ENCODE measurements at regions not wholly inside any gene's neighbourhood (a gene's known extent, or its start where the extent isn't known, plus 50 kb on each side); places are given as distances from the start of the nearest gene placed in this dataset.
"Not testable (repeated sequence)": the region's sequence is repeated elsewhere in the genome, so short reads cannot be mapped to it uniquely, and the experiment has no call there.

DNA sequence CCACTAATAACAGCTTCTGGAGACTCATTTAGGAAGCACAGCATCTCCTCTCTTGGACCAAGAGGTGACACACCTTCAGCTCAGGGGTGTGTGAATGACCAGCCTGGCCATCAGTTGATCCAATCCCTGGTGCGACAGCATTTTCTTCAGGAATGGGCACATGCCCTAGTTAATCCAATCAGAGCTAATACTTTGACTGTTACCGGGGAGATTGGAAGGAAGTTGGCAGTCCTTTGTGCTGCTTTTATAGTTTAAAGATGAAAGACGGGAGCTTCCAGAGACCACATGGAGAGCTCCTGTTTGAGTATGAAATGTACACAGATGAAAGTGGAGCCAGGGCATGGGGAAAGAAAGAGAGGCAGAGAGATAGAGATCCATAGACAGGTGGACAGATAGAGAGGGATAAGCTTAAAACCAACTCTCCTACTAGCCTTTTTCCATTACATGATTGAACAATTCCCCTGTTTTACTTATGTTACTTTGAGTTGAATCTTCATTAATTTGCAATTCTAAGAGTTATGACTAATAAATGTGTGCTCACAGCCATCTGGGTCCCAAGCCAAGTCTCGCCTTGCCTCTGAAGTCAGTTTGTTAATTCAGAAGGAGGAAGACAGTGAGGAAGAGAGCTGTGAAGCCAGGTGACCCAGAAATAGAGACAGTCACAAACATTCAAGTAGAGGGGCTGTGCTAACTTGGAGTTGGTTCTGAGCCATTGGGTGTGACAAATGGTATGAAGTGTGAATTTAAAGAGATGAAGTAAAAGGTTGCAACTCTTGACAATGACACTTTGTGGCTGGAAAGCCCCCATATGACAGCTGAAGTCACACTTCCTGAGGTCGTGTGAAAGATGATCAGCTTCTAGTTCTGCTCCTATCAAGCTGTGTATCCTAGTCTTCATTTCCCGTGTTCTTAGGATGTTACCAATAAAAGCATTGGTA is 120.0 kb upstream of the GOT2 start:
- Mint-ChIP-seq H3K27ac (no peak overlapping the region), H3K4me3 (no peak overlapping the region), H3K9me3 (no peaks in the 10 kb centered on the region; the same call in 1 of the 2 replicates), H3K4me1 (ENCODE audit: low read depth) (no peaks in the 10 kb centered on the region), H3K27me3 (ENCODE audit: insufficient read depth) (peaks cover 2% of the 10 kb centered on the region), H3K36me3 (ENCODE audit: low read depth) (no peaks in the 10 kb centered on the region)
- no peak for DNase-seq
- TF ChIP-seq, protein P1, sequence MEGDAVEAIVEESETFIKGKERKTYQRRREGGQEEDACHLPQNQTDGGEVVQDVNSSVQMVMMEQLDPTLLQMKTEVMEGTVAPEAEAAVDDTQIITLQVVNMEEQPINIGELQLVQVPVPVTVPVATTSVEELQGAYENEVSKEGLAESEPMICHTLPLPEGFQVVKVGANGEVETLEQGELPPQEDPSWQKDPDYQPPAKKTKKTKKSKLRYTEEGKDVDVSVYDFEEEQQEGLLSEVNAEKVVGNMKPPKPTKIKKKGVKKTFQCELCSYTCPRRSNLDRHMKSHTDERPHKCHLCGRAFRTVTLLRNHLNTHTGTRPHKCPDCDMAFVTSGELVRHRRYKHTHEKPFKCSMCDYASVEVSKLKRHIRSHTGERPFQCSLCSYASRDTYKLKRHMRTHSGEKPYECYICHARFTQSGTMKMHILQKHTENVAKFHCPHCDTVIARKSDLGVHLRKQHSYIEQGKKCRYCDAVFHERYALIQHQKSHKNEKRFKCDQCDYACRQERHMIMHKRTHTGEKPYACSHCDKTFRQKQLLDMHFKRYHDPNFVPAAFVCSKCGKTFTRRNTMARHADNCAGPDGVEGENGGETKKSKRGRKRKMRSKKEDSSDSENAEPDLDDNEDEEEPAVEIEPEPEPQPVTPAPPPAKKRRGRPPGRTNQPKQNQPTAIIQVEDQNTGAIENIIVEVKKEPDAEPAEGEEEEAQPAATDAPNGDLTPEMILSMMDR (IDR thresholded peaks at IDR 0.05), result no peak

DNA sequence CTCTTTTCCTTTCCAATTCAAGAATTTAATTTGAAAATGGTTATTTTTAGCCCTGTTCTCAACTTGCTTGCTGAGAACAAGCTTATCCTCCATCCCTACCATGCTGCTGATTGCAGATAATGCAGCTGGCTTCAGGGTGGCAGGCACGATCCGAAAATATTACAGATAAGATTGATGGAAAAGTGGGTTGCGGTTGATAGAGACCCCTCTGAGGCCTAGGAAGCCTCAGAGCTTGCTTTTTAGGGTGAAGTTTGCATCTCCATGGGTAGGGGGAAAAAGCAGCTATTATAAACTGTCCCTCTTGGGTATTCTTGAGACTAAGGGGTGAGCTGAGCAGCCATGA is 116.5 kb upstream of the GOT2 start:
- Mint-ChIP-seq H3K9me3 (no peaks in the 10 kb centered on the region), H3K27me3 (ENCODE audit: insufficient read depth) (peaks cover 2% of the 10 kb centered on the region), H3K4me1 (ENCODE audit: low read depth) (peaks cover 13% of the 10 kb centered on the region; the same call in 1 of the 2 replicates), H3K36me3 (ENCODE audit: low read depth) (no peaks in the 10 kb centered on the region), H3K4me3 (no peak overlapping the region), H3K27ac (no peak overlapping the region)
- TF ChIP-seq, protein P1 (IDR thresholded peaks at IDR 0.05), result no peak
- no peak for DNase-seq

GRCh38 chr16:58850019-58850677 is 116.0 kb upstream of the GOT2 start:
- Mint-ChIP-seq H3K27me3 (ENCODE audit: insufficient read depth) (peaks cover 2% of the 10 kb centered on the region), H3K4me3 (no peak overlapping the region), H3K36me3 (ENCODE audit: low read depth) (no peaks in the 10 kb centered on the region), H3K4me1 (ENCODE audit: low read depth) (peaks cover 13% of the 10 kb centered on the region; the same call in 1 of the 2 replicates), H3K9me3 (no peaks in the 10 kb centered on the region), H3K27ac (no peak overlapping the region)
- no peak for DNase-seq
- TF ChIP-seq, protein P1 (IDR thresholded peaks at IDR 0.05), result no peak

DNA sequence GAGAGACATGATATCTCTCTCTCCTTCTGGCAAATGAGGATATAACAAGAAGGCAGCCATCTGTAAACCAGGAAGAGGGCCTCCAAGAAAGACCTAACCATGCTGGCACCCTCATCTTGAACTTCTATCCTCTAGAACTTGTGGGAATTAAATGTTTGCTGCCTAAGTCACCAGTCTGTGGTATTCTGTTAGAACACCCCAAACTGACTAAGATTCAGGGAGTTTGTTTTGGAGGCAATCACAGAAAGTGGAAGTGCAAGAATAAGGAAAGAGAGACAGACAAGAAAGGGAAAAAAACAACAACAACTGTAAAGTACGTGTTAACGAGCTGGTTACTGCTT is 114.5 kb upstream of the GOT2 start:
- no peak overlapping the region for H3K27ac Mint-ChIP-seq
- H3K4me1 Mint-ChIP-seq (ENCODE audit: low read depth), result peaks cover 13% of the 10 kb centered on the region; the same call in 1 of the 2 replicates
- no peak overlapping the region for H3K4me3 Mint-ChIP-seq
- H3K36me3 Mint-ChIP-seq (ENCODE audit: low read depth), result no peaks in the 10 kb centered on the region
- TF ChIP-seq, protein P1 (IDR thresholded peaks at IDR 0.05), result no peak
- H3K9me3 Mint-ChIP-seq, result no peaks in the 10 kb centered on the region
- H3K27me3 Mint-ChIP-seq (ENCODE audit: insufficient read depth), result peaks cover under 1% of the 10 kb centered on the region
- peak; percentile 12 for DNase-seq

DNA sequence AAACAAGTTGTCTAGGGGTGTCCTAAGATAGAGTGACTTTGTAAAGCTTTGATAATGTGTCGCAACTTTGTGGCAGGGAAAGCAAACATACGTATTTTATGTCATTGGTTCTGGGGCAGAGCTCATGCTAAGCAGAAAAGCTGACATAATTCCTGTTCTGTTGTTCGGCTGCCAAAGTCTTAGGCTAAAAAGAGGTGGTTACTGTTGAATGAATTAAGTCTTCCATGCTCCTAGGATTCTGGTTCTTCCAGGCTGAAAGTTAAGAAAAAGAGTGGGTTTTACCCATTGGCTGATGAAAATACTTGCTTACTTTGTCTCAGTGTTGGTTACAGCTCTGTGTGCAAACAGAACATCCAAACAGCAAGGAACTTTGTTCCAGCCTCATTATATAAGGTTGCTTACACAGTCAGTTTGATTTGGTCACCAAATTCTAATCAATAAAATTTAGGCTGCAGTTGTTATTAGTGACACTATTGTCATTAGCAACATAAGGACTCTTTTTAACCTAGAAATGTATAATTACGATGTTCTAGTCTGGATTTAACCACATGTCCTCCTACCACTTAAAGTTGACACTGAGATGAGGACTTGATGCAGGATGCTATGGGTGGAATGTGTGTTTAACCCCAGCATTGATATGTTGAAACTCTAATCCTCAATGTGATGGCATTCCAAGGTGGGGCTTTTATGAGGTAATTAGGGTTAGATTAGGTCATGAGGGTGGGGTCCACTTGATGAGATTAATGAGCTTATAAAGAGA is 114.0 kb upstream of the GOT2 start:
- H3K4me3 Mint-ChIP-seq, result no peak overlapping the region
- no peaks in the 10 kb centered on the region for H3K36me3 Mint-ChIP-seq (ENCODE audit: low read depth)
- peaks cover 13% of the 10 kb centered on the region; the same call in 1 of the 2 replicates for H3K4me1 Mint-ChIP-seq (ENCODE audit: low read depth)
- no peak overlapping the region for H3K27ac Mint-ChIP-seq
- no peak for DNase-seq
- TF ChIP-seq, protein P1 (IDR thresholded peaks at IDR 0.05), result no peak
- H3K9me3 Mint-ChIP-seq, result no peaks in the 10 kb centered on the region
- no peaks in the 10 kb centered on the region; the same call in 1 of the 2 replicates for H3K27me3 Mint-ChIP-seq (ENCODE audit: insufficient read depth)

GRCh38 chr16:58846226-58846625 is 112.1 kb upstream of the GOT2 start:
- DNase-seq; H3K36me3 Mint-ChIP-seq (ENCODE audit: low read depth); H3K9me3 Mint-ChIP-seq; H3K27me3 Mint-ChIP-seq (ENCODE audit: insufficient read depth); H3K4me3 Mint-ChIP-seq; H3K27ac Mint-ChIP-seq: not testable (repeated sequence)
- H3K4me1 Mint-ChIP-seq (ENCODE audit: low read depth), result peaks cover 13% of the 10 kb centered on the region; the same call in 1 of the 2 replicates
